HG02840 (cell line): ENCODE measurements at regions not wholly inside any gene's neighbourhood (a gene's known extent, or its start where the extent isn't known, plus 50 kb on each side); places are given as distances from the start of the nearest gene placed in this dataset.

Experiments
- ATAC-seq: cut with Tn5 transposase; IDR thresholded peaks from one replicate; pipeline ENCODE4 v1.9.1; 2021; ENCODE audit warnings: mild to moderate bottlenecking, moderate library complexity, moderate number of reproducible peaks; ENCODE audit not compliant: unreplicated experiment, low FRiP score

- ATAC-seq: no peak
Measured at GRCh38 chr4:63817196-63817865, 591.9 kb downstream of the TECRL start.

- ATAC-seq: no peak
Measured at GRCh38 chr4:63814171-63814964, 594.9 kb downstream of the TECRL start.

- ATAC-seq: no peak
Measured at GRCh38 chr4:63799166-63799565, 610.1 kb downstream of the TECRL start.

GRCh38 chr4:63795301-63795700, 613.9 kb downstream of the TECRL start:
- no peak for ATAC-seq

GRCh38 chr4:63790377-63790776, 618.9 kb downstream of the TECRL start:
- no peak for ATAC-seq

- ATAC-seq: no peak
Measured at GRCh38 chr4:63788271-63788670, 621.0 kb downstream of the TECRL start.

- ATAC-seq: no peak
Measured at GRCh38 chr4:63787326-63787725, 621.9 kb downstream of the TECRL start.

GRCh38 chr4:63786171-63786570, 623.1 kb downstream of the TECRL start:
- no peak for ATAC-seq

GRCh38 chr4:63784822-63785221, 624.4 kb downstream of the TECRL start:
- no peak for ATAC-seq

- ATAC-seq: no peak
Measured at GRCh38 chr4:63777601-63778000, 631.6 kb downstream of the TECRL start.

- no peak for ATAC-seq
Measured at GRCh38 chr4:63764400-63764799, 644.9 kb downstream of the TECRL start.

GRCh38 chr4:63757929-63758328, 651.3 kb downstream of the TECRL start:
- no peak for ATAC-seq

- ATAC-seq: no peak
Measured at GRCh38 chr4:63742882-63743281, 666.4 kb downstream of the TECRL start.

- ATAC-seq: no peak
Measured at GRCh38 chr4:63729519-63729918, 679.7 kb downstream of the TECRL start.

GRCh38 chr4:63728480-63729177, 680.6 kb downstream of the TECRL start:
- ATAC-seq: no peak

GRCh38 chr4:63717384-63717783, 691.9 kb downstream of the TECRL start:
- ATAC-seq: no peak

- no peak for ATAC-seq
Measured at GRCh38 chr4:63708661-63709060, 700.6 kb downstream of the TECRL start.

GRCh38 chr4:63700569-63700968, 708.7 kb downstream of the TECRL start:
- no peak for ATAC-seq

GRCh38 chr4:63693321-63693720, 715.9 kb downstream of the TECRL start:
- no peak for ATAC-seq

GRCh38 chr4:63678358-63678931, 730.8 kb downstream of the TECRL start:
- ATAC-seq: no peak

- ATAC-seq: no peak
Measured at GRCh38 chr4:63670735-63671134, 738.5 kb downstream of the TECRL start.
